OCI-LY3 (cell line): ENCODE measurements at regions not wholly inside any gene's neighbourhood (a gene's known extent, or its start where the extent isn't known, plus 50 kb on each side); places are given as distances from the start of the nearest gene placed in this dataset.

Experiments used
- CTCF ChIP-seq: fragments of 200-600, 300-600 bp; sonication (generic); IDR thresholded peaks from 2 replicates; pipeline ENCODE4 v1.5.1; 2014; ENCODE audit warnings: antibody characterized with exemption, low read length, low read depth
- EZH2phosphoT487 ChIP-seq: fragments of 200-600 bp; shearing (Covaris generic); IDR thresholded peaks from 2 replicates; pipeline ENCODE4 v1.6.1; 2018; ENCODE audit warnings: antibody characterized with exemption, mixed run types, low read depth

- TF ChIP-seq CTCF, result no peak
- TF ChIP-seq EZH2phosphoT487, result no peak
Measured at GRCh38 chr6:170068496-170068895, 222.4 kb downstream of the DLL1 start.
